Inflammatory macrophage (primary cell): ENCODE measurements at regions not wholly inside any gene's neighbourhood (a gene's known extent, or its start where the extent isn't known, plus 50 kb on each side); places are given as distances from the start of the nearest gene placed in this dataset.
"Not testable (repeated sequence)": the region's sequence is repeated elsewhere in the genome, so short reads cannot be mapped to it uniquely, and the experiment has no call there.

ENCODE experiments used
- DNase-seq, 2 donors: peaks; one replicate each; pipeline ENCODE4 v3.0.0-alpha.2; 2020 to 2022

- DNase-seq: no peak
Observed at GRCh38 chr4:84276752-84277151, 222.3 kb downstream of the NKX6-1 start.

GRCh38 chr4:84269536-84270044, 229.5 kb downstream of the NKX6-1 start:
- no peak for DNase-seq

DNA sequence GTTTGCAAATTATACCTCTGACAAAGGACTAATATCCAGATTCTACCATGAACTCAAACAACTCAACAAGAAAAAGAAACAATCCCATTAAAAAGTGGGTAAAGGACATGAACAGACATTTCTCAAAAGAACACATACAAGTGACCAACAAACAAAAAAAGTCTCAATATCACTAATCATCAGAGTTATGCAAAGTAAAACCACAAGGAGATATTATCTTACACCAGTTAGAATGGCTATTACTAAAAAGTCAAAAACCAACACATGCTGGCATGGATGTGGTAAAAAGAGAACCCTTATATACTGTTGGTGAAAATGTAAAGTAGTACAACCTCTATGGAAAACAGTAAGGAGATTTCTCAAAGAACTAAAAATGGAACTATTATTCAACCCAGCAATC, 234.4 kb downstream of the NKX6-1 start:
- DNase-seq: no peak

- DNase-seq: no peak
Observed at GRCh38 chr4:84263415-84263814, 235.7 kb downstream of the NKX6-1 start.

GRCh38 chr4:84260495-84260894, 238.6 kb downstream of the NKX6-1 start:
- DNase-seq: no peak

GRCh38 chr4:84258905-84259830, 239.9 kb downstream of the NKX6-1 start:
- peak; percentile 4 to 8 for DNase-seq

GRCh38 chr4:84254537-84254936, 244.6 kb downstream of the NKX6-1 start:
- DNase-seq: no peak

- DNase-seq: no peak
Observed at GRCh38 chr4:84249521-84249920, 249.6 kb downstream of the NKX6-1 start.

- not testable (repeated sequence) for DNase-seq
Observed at GRCh38 chr4:84245042-84245441, 254.1 kb downstream of the NKX6-1 start.

- DNase-seq: not testable (repeated sequence)
Observed at GRCh38 chr4:84244346-84244801, 254.7 kb downstream of the NKX6-1 start.

DNA sequence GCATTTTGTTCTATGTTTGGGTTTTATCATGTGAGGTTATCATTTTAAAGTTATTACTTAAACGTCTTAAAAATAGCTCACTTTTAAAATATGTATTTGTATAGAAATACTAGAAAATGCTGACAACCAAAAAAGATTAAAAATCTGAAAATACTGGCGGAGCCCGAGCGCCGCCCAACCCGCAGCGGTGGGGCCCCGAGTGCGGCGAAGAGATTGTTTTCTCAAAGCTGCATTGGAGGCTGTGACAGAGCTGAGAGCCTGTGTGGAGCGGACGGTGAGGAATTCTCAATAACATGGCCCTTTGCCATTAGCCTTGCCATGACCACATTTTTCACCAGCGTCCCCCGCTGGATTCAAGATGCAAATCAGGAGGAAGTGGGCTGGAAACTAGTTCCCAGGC, 255.4 kb downstream of the NKX6-1 start:
- DNase-seq: no peak

DNA sequence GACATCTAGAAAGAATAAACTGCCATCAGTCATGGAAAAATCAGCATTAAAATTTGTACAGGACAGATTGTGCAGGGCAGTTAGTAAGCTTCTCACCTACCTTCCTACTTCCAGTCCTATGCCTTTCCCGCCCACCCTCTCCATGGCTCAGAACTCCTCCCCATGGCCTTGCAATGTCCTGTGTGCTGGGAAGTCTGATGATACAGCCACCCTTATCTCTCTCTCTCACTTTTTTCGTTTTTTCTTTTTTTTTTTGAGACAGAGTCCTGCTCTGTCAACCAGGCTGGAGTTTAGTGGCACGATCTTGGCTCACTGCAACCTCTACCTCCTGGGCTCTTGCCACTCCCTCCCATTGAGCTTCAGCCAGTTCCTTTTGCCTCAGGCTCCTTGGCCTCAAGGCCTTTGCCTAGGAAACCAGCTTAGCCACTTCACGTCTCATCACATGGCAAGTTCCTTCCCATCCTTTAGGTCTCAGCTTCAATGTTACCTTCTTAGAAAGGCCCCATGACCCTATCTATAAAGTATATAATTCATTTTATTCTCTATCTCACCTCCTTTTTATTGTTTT, 259.7 kb downstream of the NKX6-1 start:
- DNase-seq: no peak

GRCh38 chr4:84238247-84239090, 260.6 kb downstream of the NKX6-1 start:
- no peak for DNase-seq

DNA sequence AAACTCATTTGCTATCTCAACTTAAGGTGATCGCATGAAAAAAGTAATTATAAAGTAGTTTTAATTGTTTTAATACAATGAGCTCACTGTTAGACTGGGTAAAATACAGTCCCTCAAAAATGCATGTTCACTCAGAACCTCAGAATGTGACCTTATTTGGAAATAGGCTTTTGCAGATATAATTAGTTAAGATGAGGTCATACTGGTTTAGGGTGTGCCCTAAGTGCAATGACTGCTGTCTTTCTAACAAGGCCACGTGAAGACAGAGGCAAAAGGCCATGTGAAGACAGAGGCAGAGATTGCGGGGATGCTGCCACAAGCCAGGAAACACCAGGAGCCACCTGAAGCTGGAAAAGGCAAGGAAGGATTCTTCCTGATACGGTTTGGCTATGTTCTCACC, 262.1 kb downstream of the NKX6-1 start:
- no peak for DNase-seq

- no peak for DNase-seq
Observed at GRCh38 chr4:84235126-84235944, 263.8 kb downstream of the NKX6-1 start.

- DNase-seq: no peak
Observed at GRCh38 chr4:84232309-84233095, 266.6 kb downstream of the NKX6-1 start.

DNA sequence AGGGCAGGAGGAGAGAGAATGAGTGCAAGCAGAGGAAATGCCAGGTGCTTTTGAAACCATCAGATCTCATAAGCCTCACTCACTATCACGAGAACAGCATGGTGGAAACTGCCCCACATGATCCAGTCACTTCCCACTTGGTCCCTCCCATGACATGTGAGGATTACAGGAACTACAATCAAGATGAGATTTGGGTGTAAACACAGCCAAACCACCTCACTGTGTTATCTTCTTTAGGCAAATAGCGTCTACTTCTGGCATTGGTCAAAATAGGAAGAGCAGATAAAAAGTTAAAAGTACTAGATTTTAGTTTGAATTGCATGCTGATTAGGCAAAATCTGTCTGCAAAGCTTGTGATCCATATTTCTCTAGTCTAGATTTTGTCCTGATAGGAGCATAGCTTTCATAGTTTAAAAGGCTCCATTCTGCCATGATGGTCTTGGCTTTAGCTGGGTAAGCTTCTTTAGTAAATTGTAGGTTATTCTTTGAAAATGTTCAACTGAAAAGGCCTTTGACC, 267.5 kb downstream of the NKX6-1 start:
- no peak for DNase-seq

- no peak for DNase-seq
Observed at GRCh38 chr4:84224522-84224921, 274.6 kb downstream of the NKX6-1 start.

GRCh38 chr4:84221704-84222103, 277.4 kb downstream of the NKX6-1 start:
- no peak for DNase-seq

DNA sequence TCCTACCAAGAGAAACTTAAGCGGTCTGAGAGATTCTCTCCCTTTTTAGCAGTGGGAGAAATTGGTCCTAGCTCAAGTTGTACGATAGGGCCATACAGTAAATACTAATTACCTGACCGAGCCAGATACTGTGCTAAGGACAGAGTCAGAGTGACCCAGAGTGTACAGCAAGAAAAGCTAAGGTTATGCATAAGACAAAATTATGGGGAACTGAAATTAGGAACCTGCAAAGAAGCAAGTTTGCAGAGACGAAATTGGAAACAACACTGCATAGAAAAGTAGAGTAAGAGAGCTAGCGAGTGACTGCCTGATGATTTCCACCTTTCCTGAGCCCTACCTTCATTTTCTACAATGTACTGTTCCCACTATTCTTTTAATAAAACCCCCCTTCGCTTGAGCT, 278.1 kb downstream of the NKX6-1 start:
- DNase-seq: no peak

DNA sequence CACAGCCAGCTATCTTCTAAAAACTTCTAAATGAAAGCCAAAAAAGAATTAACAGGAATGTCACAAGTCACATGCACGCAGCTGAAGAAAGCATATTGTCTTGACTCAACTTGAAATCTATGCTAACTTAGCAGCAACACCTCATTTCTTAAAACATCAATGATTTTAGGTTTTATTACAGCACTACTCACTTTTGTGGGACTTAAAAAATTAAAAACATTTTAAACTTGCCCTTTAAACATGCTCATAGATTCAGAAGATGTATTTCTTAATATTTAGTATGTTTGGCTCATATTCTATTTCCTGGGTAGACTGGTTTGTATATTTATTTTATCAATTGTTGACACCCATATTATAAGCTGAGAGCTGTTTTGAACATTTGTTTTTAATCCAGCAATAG, 279.4 kb downstream of the NKX6-1 start:
- DNase-seq: no peak
